Stimulated activated CD8-positive, alpha-beta memory T cell treated with anti-CD3 and anti-CD28 coated beads, Interleukin-15, amount 100 ng/mL, for 1 hour (primary cell): ENCODE measurements at regions not wholly inside any gene's neighbourhood (a gene's known extent, or its start where the extent isn't known, plus 50 kb on each side); places are given as distances from the start of the nearest gene placed in this dataset.

Experiments
- DNase-seq: peaks from one replicate; pipeline ENCODE4 v3.0.0-alpha.2; 2020; ENCODE audit warnings: low read depth

GRCh38 chr2:47265158-47265557, 88.8 kb upstream of the CALM2 start:
- DNase-seq = no peak

GRCh38 chr2:47264686-47265085, 88.4 kb upstream of the CALM2 start:
- DNase-seq = no peak

GRCh38 chr2:47264143-47264542, 87.8 kb upstream of the CALM2 start:
- DNase-seq = no peak

GRCh38 chr2:47262657-47263056, 86.3 kb upstream of the CALM2 start:
- no peak for DNase-seq

- DNase-seq = no peak
Observed at GRCh38 chr2:47260971-47261370, 84.7 kb upstream of the CALM2 start.

- DNase-seq = no peak
Observed at GRCh38 chr2:47259829-47260228, 83.5 kb upstream of the CALM2 start.

- DNase-seq = no peak
Observed at GRCh38 chr2:47257946-47258348, 81.6 kb upstream of the CALM2 start.

- DNase-seq = no peak
Observed at GRCh38 chr2:47256416-47257087, 80.2 kb upstream of the CALM2 start.

- DNase-seq = no peak
Observed at GRCh38 chr2:47255794-47256193, 79.5 kb upstream of the CALM2 start.

GRCh38 chr2:47254464-47254863, 78.2 kb upstream of the CALM2 start:
- DNase-seq = no peak

- no peak for DNase-seq
Observed at GRCh38 chr2:47253447-47253846, 77.1 kb upstream of the CALM2 start.

GRCh38 chr2:47251404-47251675, 75.0 kb upstream of the CALM2 start:
- DNase-seq = no peak

GRCh38 chr2:47250586-47251403, 74.5 kb upstream of the CALM2 start:
- DNase-seq = no peak

- DNase-seq = no peak
Observed at GRCh38 chr2:47249931-47250330, 73.6 kb upstream of the CALM2 start.

GRCh38 chr2:47249157-47249900, 73.0 kb upstream of the CALM2 start:
- no peak for DNase-seq

- DNase-seq = no peak
Observed at GRCh38 chr2:47243596-47244323, 67.4 kb upstream of the CALM2 start.

GRCh38 chr2:47241715-47242114, 65.4 kb upstream of the CALM2 start:
- DNase-seq = no peak

- DNase-seq = no peak
Observed at GRCh38 chr2:47239119-47239969, 63.0 kb upstream of the CALM2 start.

- no peak for DNase-seq
Observed at GRCh38 chr2:47238638-47239037, 62.3 kb upstream of the CALM2 start.

GRCh38 chr2:47237375-47238334, 61.3 kb upstream of the CALM2 start:
- DNase-seq = no peak
